H1 (cell line): ENCODE measurements at regions not wholly inside any gene's neighbourhood (a gene's known extent, or its start where the extent isn't known, plus 50 kb on each side); places are given as distances from the start of the nearest gene placed in this dataset.

Experiments used
- CTCF ChIA-PET: fragments of 300-600 bp; sonication (Branson Sonifier 250); formaldehyde crosslinking; loops from one replicate; lab custom pipeline; 2021; ENCODE audit not compliant: partially characterized antibody; lab: Charles Lee
- POLR2A ChIA-PET: fragments of 300-600 bp; sonication (Branson Sonifier 250); formaldehyde crosslinking; loops from one replicate; lab custom pipeline; 2021; ENCODE audit warnings: inconsistent platforms; ENCODE audit not compliant: partially characterized antibody; lab: Charles Lee
- DNase-seq, 2 experiments: peaks; one replicate each; pipeline versions ENCODE4 v3.0.0 to v3.0.0-alpha.2; 2010 to 2022; ENCODE audit warnings: low spot score in 2 of 2, low read depth in 1 of 2, mixed read lengths in 1 of 2
- FAIRE-seq: peaks from 2 replicates; lab custom pipeline; 2011; peaks lifted over from hg19 to GRCh38; lab: Jason Lieb, UNC
- H2AFZ ChIP-seq: 2 replicates; pipeline ENCODE4 v1.8.1; 2012; ENCODE audit warnings: low read length, inconsistent platforms
- H2AK5ac ChIP-seq: 2 replicates; pipeline ENCODE4 v1.6.1; 2013; ENCODE audit warnings: low read depth, low read length
- H2BK120ac ChIP-seq: replicated peaks from 2 replicates; pipeline ENCODE3; 2013; ENCODE audit warnings: low read depth, low read length, inconsistent platforms
- H2BK12ac ChIP-seq: 2 replicates; pipeline ENCODE4 v1.6.1; 2013; ENCODE audit warnings: low read depth, low read length
- H2BK15ac ChIP-seq: 2 replicates; pipeline ENCODE4 v1.6.1; 2013; ENCODE audit warnings: low read length
- H2BK20ac ChIP-seq: 2 replicates; pipeline ENCODE4 v1.6.1; 2013; ENCODE audit warnings: low read length
- H2BK5ac ChIP-seq: 2 replicates; pipeline ENCODE4 v1.6.1; 2013; ENCODE audit warnings: low read depth, low read length
- H3K14ac ChIP-seq: 2 replicates; pipeline ENCODE4 v1.6.1; 2013; ENCODE audit warnings: inconsistent platforms; ENCODE audit not compliant: insufficient read length
- H3K18ac ChIP-seq: 2 replicates; pipeline ENCODE4 v1.6.1; 2013; ENCODE audit warnings: low read length; ENCODE audit errors: extremely low read depth
- H3K23ac ChIP-seq: 2 replicates; pipeline ENCODE4 v1.6.1; 2013; ENCODE audit warnings: inconsistent platforms; ENCODE audit not compliant: insufficient read length
- H3K23me2 ChIP-seq: 2 replicates; pipeline ENCODE4 v1.6.1; 2013; ENCODE audit warnings: low read depth, low read length
- H3K27ac ChIP-seq: 2 replicates; pipeline ENCODE4 v1.6.1; 2011; ENCODE audit warnings: low read depth, low read length, inconsistent platforms
- H3K27me3 ChIP-seq, 4 experiments: replicated peaks in 1 of 4; 1 replicate in 1 of 4; 2 replicates in 3 of 4; pipeline versions ENCODE4 v1.6.1 to v1.8.1; 2011 to 2013; ENCODE audit warnings: low read length in 3 of 4, mild to moderate bottlenecking in 3 of 4, inconsistent platforms in 2 of 4, mixed read lengths in 2 of 4, moderate library complexity in 1 of 4; ENCODE audit not compliant: control insufficient read depth in 3 of 4, insufficient read depth in 3 of 4; ENCODE audit errors: extremely low read depth in 1 of 4
- H3K36me3 ChIP-seq, 4 experiments: 2 replicates each; pipeline versions ENCODE4 v1.6.1 to v1.8.1; 2011 to 2013; ENCODE audit warnings: mild to moderate bottlenecking in 4 of 4, low read length in 3 of 4, moderate library complexity in 2 of 4, control low read depth in 1 of 4, inconsistent platforms in 1 of 4; ENCODE audit not compliant: insufficient read depth in 4 of 4, control insufficient read depth in 2 of 4
- H3K4ac ChIP-seq: replicated peaks from 2 replicates; pipeline ENCODE3; 2013; ENCODE audit warnings: low read length, low read depth, mixed read lengths, inconsistent platforms; ENCODE audit not compliant: insufficient read length
- H3K4me1 ChIP-seq, 4 experiments: replicated peaks in 1 of 4; 1 replicate in 1 of 4; 2 replicates in 3 of 4; pipeline versions ENCODE4 v1.6.1 to v1.8.1; 2011 to 2013; ENCODE audit warnings: low read length in 3 of 4, inconsistent platforms in 2 of 4, mixed read lengths in 1 of 4; ENCODE audit not compliant: insufficient read depth in 4 of 4, control insufficient read depth in 3 of 4
- H3K4me2 ChIP-seq, 2 experiments: 2 replicates each; pipeline versions ENCODE4 v1.6.1 to v1.8.1; 2011 to 2013; ENCODE audit warnings: low read depth in 2 of 2, low read length in 2 of 2, control low read depth in 1 of 2, inconsistent platforms in 1 of 2, mild to moderate bottlenecking in 1 of 2; ENCODE audit not compliant: insufficient read depth in 1 of 2
- H3K4me3 ChIP-seq, 4 experiments: fragments of 200-600, 300-600 bp in 1 of 4; sonication (generic), shearing (Covaris generic), sonication (Bioruptor Twin) in 1 of 4; 2 replicates each; pipeline versions ENCODE4 v1.5.1 to v1.8.1; 2011 to 2016; ENCODE audit warnings: low read length in 4 of 4, low read depth in 3 of 4, control low read depth in 2 of 4, inconsistent platforms in 2 of 4, mild to moderate bottlenecking in 2 of 4, mixed read lengths in 1 of 4, moderate library complexity in 1 of 4; ENCODE audit not compliant: insufficient read depth in 2 of 4; ENCODE audit errors: extremely low read depth in 1 of 4
- H3K56ac ChIP-seq: replicated peaks from 2 replicates; pipeline ENCODE3; 2013; ENCODE audit warnings: low read depth, mild to moderate bottlenecking, mixed read lengths, low read length, inconsistent platforms; ENCODE audit not compliant: insufficient read length
- H3K79me1 ChIP-seq: 2 replicates; pipeline ENCODE4 v1.6.1; 2013; ENCODE audit warnings: low read depth, low read length, control low read depth
- H3K79me2 ChIP-seq, 2 experiments: 2 replicates each; pipeline versions ENCODE4 v1.6.1 to v1.8.1; 2012 to 2013; ENCODE audit warnings: low read length in 2 of 2, mild to moderate bottlenecking in 2 of 2, inconsistent platforms in 1 of 2; ENCODE audit not compliant: insufficient read depth in 2 of 2, control insufficient read depth in 1 of 2
- H3K9ac ChIP-seq, 4 experiments: replicated peaks in 1 of 4; 1 replicate in 1 of 4; 2 replicates in 3 of 4; pipeline versions ENCODE4 v1.6.1 to v1.8.1; 2011 to 2013; ENCODE audit warnings: low read depth in 3 of 4, low read length in 3 of 4, control low read depth in 2 of 4, mild to moderate bottlenecking in 2 of 4, moderate library complexity in 2 of 4, inconsistent platforms in 1 of 4; ENCODE audit errors: extremely low read depth in 1 of 4
- H3K9me3 ChIP-seq, 2 experiments: 2 replicates each; pipeline versions ENCODE4 v1.6.1 to v1.8.1; 2012 to 2013; ENCODE audit warnings: mild to moderate bottlenecking in 2 of 2, moderate library complexity in 2 of 2, control low read depth in 1 of 2, inconsistent platforms in 1 of 2, low read depth in 1 of 2, low read length in 1 of 2, mixed read lengths in 1 of 2; ENCODE audit not compliant: insufficient read depth in 2 of 2
- H4K20me1 ChIP-seq, 2 experiments: replicated peaks in 1 of 2; 2 replicates each; pipeline versions ENCODE3 to v1.8.1; 2011 to 2013; ENCODE audit warnings: inconsistent platforms in 2 of 2, low read length in 2 of 2, mild to moderate bottlenecking in 1 of 2; ENCODE audit not compliant: insufficient read depth in 2 of 2, control insufficient read depth in 1 of 2
- H4K5ac ChIP-seq: 2 replicates; pipeline ENCODE4 v1.6.1; 2013; ENCODE audit warnings: low read length, low read depth, mixed read lengths, inconsistent platforms; ENCODE audit not compliant: insufficient read length
- H4K8ac ChIP-seq: 2 replicates; pipeline ENCODE4 v1.8.0; 2013; ENCODE audit warnings: mild to moderate bottlenecking, moderate library complexity, low read length, inconsistent platforms; ENCODE audit not compliant: insufficient read depth; ENCODE audit errors: extremely low read depth
- H4K91ac ChIP-seq: replicated peaks from 2 replicates; pipeline ENCODE3; 2013; ENCODE audit warnings: low read length, mixed read lengths, inconsistent platforms; ENCODE audit not compliant: insufficient read length
- RAD21 ChIP-seq, 2 experiments: IDR thresholded peaks in 1 of 2; conservative IDR thresholded peaks in 1 of 2; 2 replicates each; pipeline ENCODE4 v1.6.1; 2011; ENCODE audit warnings: low read depth in 2 of 2, low read length in 2 of 2, improper control_type of control experiment in 1 of 2, inconsistent platforms in 1 of 2, mild to moderate bottlenecking in 1 of 2, moderate library complexity in 1 of 2
- SRF ChIP-seq: IDR thresholded peaks from 2 replicates; pipeline ENCODE4 v1.6.1; 2011; ENCODE audit warnings: mild to moderate bottlenecking, low read depth, low read length, moderate library complexity
- WGBS, 2 experiments: shearing (Covaris generic) in 1 of 2; methylation state at CpG; one replicate each; pipeline versions ENCODE4 v1.1.6 to v1.1.7; 2013 to 2015; ENCODE audit warnings: low lambda C conversion rate in 2 of 2, mixed read lengths in 2 of 2, inconsistent platforms in 1 of 2, low coverage in 1 of 2, missing lambda C conversion rate in 1 of 2; ENCODE audit not compliant: insufficient replicate concordance in 2 of 2, insufficient coverage in 1 of 2, insufficient read length in 1 of 2; ENCODE audit errors: extremely low coverage in 1 of 2, missing lambda C conversion rate in 1 of 2; 5-methylcytosine and 5-hydroxymethylcytosine counted together

- H3K79me2 ChIP-seq = no peaks in the 10 kb centered on the region
- POLR2A ChIA-PET = no interaction called here
These were observed 242.7 kb downstream of the BCOR start for GRCh38 chrX:39854772-39855747.

More at GRCh38 chrX:39854772-39855747, 242.7 kb downstream of the BCOR start:
- H4K8ac ChIP-seq = no peak overlapping the region; the same call in 1 of the 2 replicates
- H3K9ac ChIP-seq = no peak overlapping the region
- H4K20me1 ChIP-seq = no peaks in the 10 kb centered on the region
- no peak overlapping the region for H3K14ac ChIP-seq
- H4K91ac ChIP-seq = peak overlapping the region; percentile 30
- H3K27me3 ChIP-seq = no peaks in the 10 kb centered on the region
- DNase-seq = no peak
- no peak overlapping the region for H4K5ac ChIP-seq
- 81% methylated on average over 13 of the region's 17 CpGs; no CpG with 5 or more reads in 1 of the 2 experiments for WGBS, 2 experiments
- H3K23me2 ChIP-seq = 0 out of 2 replicates have a peak, but pooled peaks cover 1% of the 10 kb centered on the region
- CTCF ChIA-PET = interaction anchor here (0.6 to 1.7 kb wide), 7 partner anchors 13 to 657 kb away, joined by 3 to 5 read pairs (median 3); no protein-coding TSS in a partner anchor
- no peak overlapping the region for H3K27ac ChIP-seq
- no peak overlapping the region for H2BK120ac ChIP-seq
- no peak overlapping the region for H2AK5ac ChIP-seq
- peak in 1 of 2 experiments; percentile 4; a peak in 1 of 4 replicates for TF ChIP-seq RAD21 (IDR thresholded peaks at IDR 0.05 in 1 of 2, conservative IDR thresholded peaks at IDR 0.05 in 1 of 2; ENCODE audit: low read depth in 2 of 2, low read length in 2 of 2)
- no peak for TF ChIP-seq SRF
- H3K4me2 ChIP-seq = peak overlapping the region; percentile 17 to 22; a peak in 2 of 4 replicates
- no peaks in the 10 kb centered on the region for H3K36me3 ChIP-seq
- H3K56ac ChIP-seq = no peak overlapping the region
- H2BK12ac ChIP-seq = peak overlapping the region; percentile 68; the same call in 1 of the 2 replicates
- H2BK15ac ChIP-seq = no peak overlapping the region
- peaks cover 2 to 23% (median 17%) of the 10 kb centered on the region in 4 experiments; a peak in 5 of 7 replicates for H3K4me1 ChIP-seq
- H3K4ac ChIP-seq = no peak overlapping the region
- no peak overlapping the region; the same call in 1 of the 2 replicates for H3K18ac ChIP-seq
- no peak overlapping the region for H2AFZ ChIP-seq
- FAIRE-seq = peak; percentile 78
- 0 out of 8 replicates have a peak overlapping the region, but pooled peaks of 1 of the 4 experiments have one; percentile 19 for H3K4me3 ChIP-seq
- peak overlapping the region; percentile 60; the same call in 1 of the 2 replicates for H2BK5ac ChIP-seq
- H3K79me1 ChIP-seq = no peaks in the 10 kb centered on the region
- no peaks in the 10 kb centered on the region for H3K9me3 ChIP-seq
- H2BK20ac ChIP-seq = peak overlapping the region; percentile 61; the same call in 1 of the 2 replicates
- H3K23ac ChIP-seq = no peak overlapping the region
